ENCODE measurements at regions not wholly inside any gene's neighbourhood (a gene's known extent, or its start where the extent isn't known, plus 50 kb on each side); places are given as distances from the start of the nearest gene placed in this dataset.

DNA sequence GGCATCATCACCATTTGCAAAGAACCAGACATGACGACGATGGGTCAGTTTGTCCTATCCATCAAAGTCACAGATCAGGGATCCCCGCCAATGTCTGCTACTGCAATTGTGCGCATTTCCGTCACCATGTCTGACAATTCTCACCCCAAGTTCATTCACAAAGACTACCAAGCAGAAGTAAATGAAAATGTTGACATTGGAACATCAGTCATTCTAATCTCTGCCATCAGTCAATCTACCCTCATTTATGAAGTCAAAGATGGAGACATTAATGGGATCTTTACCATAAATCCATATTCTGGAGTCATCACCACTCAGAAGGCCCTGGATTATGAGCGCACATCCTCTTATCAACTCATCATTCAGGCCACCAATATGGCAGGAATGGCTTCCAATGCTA lies 171.6 kb upstream of the MTNR1B start (continued):
- TF ChIP-seq, protein P1, sequence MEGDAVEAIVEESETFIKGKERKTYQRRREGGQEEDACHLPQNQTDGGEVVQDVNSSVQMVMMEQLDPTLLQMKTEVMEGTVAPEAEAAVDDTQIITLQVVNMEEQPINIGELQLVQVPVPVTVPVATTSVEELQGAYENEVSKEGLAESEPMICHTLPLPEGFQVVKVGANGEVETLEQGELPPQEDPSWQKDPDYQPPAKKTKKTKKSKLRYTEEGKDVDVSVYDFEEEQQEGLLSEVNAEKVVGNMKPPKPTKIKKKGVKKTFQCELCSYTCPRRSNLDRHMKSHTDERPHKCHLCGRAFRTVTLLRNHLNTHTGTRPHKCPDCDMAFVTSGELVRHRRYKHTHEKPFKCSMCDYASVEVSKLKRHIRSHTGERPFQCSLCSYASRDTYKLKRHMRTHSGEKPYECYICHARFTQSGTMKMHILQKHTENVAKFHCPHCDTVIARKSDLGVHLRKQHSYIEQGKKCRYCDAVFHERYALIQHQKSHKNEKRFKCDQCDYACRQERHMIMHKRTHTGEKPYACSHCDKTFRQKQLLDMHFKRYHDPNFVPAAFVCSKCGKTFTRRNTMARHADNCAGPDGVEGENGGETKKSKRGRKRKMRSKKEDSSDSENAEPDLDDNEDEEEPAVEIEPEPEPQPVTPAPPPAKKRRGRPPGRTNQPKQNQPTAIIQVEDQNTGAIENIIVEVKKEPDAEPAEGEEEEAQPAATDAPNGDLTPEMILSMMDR (conservative IDR thresholded peaks at IDR 0.05; ENCODE audit: low read depth in 2 of 2), result no peak
- TF ChIP-seq, protein P2, sequence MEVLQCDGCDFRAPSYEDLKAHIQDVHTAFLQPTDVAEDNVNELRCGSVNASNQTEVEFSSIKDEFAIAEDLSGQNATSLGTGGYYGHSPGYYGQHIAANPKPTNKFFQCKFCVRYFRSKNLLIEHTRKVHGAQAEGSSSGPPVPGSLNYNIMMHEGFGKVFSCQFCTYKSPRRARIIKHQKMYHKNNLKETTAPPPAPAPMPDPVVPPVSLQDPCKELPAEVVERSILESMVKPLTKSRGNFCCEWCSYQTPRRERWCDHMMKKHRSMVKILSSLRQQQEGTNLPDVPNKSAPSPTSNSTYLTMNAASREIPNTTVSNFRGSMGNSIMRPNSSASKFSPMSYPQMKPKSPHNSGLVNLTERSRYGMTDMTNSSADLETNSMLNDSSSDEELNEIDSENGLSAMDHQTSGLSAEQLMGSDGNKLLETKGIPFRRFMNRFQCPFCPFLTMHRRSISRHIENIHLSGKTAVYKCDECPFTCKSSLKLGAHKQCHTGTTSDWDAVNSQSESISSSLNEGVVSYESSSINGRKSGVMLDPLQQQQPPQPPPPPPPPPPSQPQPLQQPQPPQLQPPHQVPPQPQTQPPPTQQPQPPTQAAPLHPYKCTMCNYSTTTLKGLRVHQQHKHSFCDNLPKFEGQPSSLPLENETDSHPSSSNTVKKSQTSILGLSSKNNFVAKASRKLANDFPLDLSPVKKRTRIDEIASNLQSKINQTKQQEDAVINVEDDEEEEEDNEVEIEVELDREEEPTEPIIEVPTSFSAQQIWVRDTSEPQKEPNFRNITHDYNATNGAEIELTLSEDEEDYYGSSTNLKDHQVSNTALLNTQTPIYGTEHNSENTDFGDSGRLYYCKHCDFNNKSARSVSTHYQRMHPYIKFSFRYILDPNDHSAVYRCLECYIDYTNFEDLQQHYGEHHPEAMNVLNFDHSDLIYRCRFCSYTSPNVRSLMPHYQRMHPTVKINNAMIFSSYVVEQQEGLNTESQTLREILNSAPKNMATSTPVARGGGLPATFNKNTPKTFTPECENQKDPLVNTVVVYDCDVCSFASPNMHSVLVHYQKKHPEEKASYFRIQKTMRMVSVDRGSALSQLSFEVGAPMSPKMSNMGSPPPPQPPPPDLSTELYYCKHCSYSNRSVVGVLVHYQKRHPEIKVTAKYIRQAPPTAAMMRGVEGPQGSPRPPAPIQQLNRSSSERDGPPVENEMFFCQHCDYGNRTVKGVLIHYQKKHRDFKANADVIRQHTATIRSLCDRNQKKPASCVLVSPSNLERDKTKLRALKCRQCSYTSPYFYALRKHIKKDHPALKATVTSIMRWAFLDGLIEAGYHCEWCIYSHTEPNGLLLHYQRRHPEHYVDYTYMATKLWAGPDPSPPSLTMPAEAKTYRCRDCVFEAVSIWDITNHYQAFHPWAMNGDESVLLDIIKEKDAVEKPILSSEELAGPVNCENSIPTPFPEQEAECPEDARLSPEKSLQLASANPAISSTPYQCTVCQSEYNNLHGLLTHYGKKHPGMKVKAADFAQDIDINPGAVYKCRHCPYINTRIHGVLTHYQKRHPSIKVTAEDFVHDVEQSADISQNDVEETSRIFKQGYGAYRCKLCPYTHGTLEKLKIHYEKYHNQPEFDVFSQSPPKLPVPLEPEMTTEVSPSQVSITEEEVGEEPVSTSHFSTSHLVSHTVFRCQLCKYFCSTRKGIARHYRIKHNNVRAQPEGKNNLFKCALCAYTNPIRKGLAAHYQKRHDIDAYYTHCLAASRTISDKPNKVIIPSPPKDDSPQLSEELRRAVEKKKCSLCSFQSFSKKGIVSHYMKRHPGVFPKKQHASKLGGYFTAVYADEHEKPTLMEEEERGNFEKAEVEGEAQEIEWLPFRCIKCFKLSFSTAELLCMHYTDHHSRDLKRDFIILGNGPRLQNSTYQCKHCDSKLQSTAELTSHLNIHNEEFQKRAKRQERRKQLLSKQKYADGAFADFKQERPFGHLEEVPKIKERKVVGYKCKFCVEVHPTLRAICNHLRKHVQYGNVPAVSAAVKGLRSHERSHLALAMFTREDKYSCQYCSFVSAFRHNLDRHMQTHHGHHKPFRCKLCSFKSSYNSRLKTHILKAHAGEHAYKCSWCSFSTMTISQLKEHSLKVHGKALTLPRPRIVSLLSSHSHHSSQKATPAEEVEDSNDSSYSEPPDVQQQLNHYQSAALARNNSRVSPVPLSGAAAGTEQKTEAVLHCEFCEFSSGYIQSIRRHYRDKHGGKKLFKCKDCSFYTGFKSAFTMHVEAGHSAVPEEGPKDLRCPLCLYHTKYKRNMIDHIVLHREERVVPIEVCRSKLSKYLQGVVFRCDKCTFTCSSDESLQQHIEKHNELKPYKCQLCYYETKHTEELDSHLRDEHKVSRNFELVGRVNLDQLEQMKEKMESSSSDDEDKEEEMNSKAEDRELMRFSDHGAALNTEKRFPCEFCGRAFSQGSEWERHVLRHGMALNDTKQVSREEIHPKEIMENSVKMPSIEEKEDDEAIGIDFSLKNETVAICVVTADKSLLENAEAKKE (CRISPR knock-in tag; IDR thresholded peaks at IDR 0.05), result no peak
- no peak for TF ChIP-seq STAT1 (IDR thresholded peaks at IDR 0.05; ENCODE audit: unreplicated experiment)
- TF ChIP-seq ZNF114 (CRISPR knock-in tag; IDR thresholded peaks at IDR 0.05), result no peak

DNA sequence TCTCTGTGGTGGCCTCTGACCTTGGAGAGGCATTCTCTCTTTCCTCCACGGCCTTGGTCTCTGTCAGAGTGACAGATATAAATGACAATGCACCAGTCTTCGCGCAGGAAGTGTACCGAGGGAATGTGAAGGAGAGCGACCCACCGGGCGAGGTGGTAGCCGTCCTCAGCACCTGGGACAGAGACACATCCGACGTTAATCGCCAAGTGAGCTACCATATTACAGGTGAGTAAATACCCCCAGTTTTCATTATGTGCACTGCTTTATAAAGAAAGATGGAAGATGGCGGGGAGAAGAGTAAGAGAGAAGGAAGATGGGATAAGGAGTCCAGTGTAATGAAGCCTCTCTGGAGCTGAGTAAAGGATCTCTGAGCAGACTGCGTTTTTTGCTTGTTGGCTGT lies 167.8 kb upstream of the MTNR1B start:
- H3K27ac ChIP-seq (ENCODE audit: low read depth), result no peak overlapping the region
- H3K27me3 Mint-ChIP-seq (ENCODE audit: insufficient read depth, low read depth, poor library complexity), result peaks cover 2% of the 10 kb centered on the region
- no peaks in the 10 kb centered on the region for H4K20me1 ChIP-seq (replicated peaks; ENCODE audit: insufficient read depth)
- H3F3A ChIP-seq (replicated peaks; ENCODE audit: low read depth), result no peaks in the 10 kb centered on the region
- DNase-seq (ENCODE audit: low spot score) (no peak), ATAC-seq (no peak; the same call in 2 of the 3 replicates)
- H3K4me1 ChIP-seq (ENCODE audit: insufficient read depth), result peaks cover 20% of the 10 kb centered on the region
- no peak overlapping the region for H3K27ac Mint-ChIP-seq
- peaks cover 50% of the 10 kb centered on the region for H3K36me3 Mint-ChIP-seq (ENCODE audit: low read depth)
- H3K27me3 ChIP-seq (ENCODE audit: insufficient read depth), result no peaks in the 10 kb centered on the region
- no peak overlapping the region for H2AFZ ChIP-seq
- H3K4me3 Mint-ChIP-seq, result no peak overlapping the region
- H3K4me2 ChIP-seq, result no peak overlapping the region
- H3K4me1 Mint-ChIP-seq, result peaks cover 35% of the 10 kb centered on the region
- H3K9me2 ChIP-seq (ENCODE audit: insufficient read depth), result peaks cover 20% of the 10 kb centered on the region
- no peaks in the 10 kb centered on the region; the same call in 1 of the 2 replicates for H3K36me3 ChIP-seq (ENCODE audit: insufficient read depth)
- H3K9me3 Mint-ChIP-seq, result no peaks in the 10 kb centered on the region
- H3K4me3 ChIP-seq, result no peak overlapping the region
- no peaks in the 10 kb centered on the region for H3K79me2 ChIP-seq (replicated peaks; ENCODE audit: insufficient read depth)
- TF ChIP-seq, protein P3, sequence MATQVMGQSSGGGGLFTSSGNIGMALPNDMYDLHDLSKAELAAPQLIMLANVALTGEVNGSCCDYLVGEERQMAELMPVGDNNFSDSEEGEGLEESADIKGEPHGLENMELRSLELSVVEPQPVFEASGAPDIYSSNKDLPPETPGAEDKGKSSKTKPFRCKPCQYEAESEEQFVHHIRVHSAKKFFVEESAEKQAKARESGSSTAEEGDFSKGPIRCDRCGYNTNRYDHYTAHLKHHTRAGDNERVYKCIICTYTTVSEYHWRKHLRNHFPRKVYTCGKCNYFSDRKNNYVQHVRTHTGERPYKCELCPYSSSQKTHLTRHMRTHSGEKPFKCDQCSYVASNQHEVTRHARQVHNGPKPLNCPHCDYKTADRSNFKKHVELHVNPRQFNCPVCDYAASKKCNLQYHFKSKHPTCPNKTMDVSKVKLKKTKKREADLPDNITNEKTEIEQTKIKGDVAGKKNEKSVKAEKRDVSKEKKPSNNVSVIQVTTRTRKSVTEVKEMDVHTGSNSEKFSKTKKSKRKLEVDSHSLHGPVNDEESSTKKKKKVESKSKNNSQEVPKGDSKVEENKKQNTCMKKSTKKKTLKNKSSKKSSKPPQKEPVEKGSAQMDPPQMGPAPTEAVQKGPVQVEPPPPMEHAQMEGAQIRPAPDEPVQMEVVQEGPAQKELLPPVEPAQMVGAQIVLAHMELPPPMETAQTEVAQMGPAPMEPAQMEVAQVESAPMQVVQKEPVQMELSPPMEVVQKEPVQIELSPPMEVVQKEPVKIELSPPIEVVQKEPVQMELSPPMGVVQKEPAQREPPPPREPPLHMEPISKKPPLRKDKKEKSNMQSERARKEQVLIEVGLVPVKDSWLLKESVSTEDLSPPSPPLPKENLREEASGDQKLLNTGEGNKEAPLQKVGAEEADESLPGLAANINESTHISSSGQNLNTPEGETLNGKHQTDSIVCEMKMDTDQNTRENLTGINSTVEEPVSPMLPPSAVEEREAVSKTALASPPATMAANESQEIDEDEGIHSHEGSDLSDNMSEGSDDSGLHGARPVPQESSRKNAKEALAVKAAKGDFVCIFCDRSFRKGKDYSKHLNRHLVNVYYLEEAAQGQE (IDR thresholded peaks at IDR 0.05; ENCODE audit: unreplicated experiment), result peak; percentile 68
- TF ChIP-seq EZH2 (IDR thresholded peaks at IDR 0.05; ENCODE audit: low read depth, unreplicated experiment) (no peak), JUNB (IDR thresholded peaks at IDR 0.05; ENCODE audit: unreplicated experiment) (no peak), EZH2phosphoT487 (IDR thresholded peaks at IDR 0.05; ENCODE audit: unreplicated experiment) (no peak), ZNF331 (CRISPR knock-in tag; IDR thresholded peaks at IDR 0.05; ENCODE audit: low read depth) (no peak), NANOG (IDR thresholded peaks at IDR 0.05; ENCODE audit: borderline replicate concordance) (no peak)
- TF ChIP-seq, protein P4, sequence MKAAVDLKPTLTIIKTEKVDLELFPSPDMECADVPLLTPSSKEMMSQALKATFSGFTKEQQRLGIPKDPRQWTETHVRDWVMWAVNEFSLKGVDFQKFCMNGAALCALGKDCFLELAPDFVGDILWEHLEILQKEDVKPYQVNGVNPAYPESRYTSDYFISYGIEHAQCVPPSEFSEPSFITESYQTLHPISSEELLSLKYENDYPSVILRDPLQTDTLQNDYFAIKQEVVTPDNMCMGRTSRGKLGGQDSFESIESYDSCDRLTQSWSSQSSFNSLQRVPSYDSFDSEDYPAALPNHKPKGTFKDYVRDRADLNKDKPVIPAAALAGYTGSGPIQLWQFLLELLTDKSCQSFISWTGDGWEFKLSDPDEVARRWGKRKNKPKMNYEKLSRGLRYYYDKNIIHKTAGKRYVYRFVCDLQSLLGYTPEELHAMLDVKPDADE (IDR thresholded peaks at IDR 0.05), result no peak
- TF ChIP-seq, protein P1 (conservative IDR thresholded peaks at IDR 0.05; ENCODE audit: low read depth in 2 of 2), result no peak

All from GM23338 (cell line).